ENCODE measurements at regions not wholly inside any gene's neighbourhood (a gene's known extent, or its start where the extent isn't known, plus 50 kb on each side); places are given as distances from the start of the nearest gene placed in this dataset.
"Not testable (repeated sequence)": the region's sequence is repeated elsewhere in the genome, so short reads cannot be mapped to it uniquely, and the experiment has no call there.

DNA sequence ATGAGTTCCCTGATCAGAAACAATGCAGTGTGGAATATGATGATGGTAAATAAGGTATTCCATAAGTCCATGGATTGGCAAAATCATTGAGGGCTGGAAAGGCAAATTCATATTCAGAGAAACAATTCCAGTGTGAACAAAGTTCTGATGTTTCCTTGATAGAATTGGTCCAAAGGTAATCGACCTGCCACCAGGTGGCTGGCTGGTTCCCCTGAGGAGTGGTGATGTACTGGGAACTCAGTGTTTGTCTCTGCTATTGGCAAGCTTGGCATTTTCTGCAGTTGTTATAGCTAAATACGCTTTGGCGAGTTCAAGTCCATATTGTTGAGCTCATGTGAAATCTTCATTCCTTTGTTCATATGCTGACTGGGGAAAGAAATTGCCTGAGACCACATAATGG lies 165.5 kb upstream of the PTGFR start:
- no peak overlapping the region for H3K27ac Mint-ChIP-seq
- H3K4me3 Mint-ChIP-seq = no peak overlapping the region
- no peak for DNase-seq
- H3K36me3 Mint-ChIP-seq (ENCODE audit: low read depth) = no peaks in the 10 kb centered on the region
- H3K27me3 Mint-ChIP-seq = peaks cover 20% of the 10 kb centered on the region
- no peaks in the 10 kb centered on the region for H3K4me1 Mint-ChIP-seq
- no peaks in the 10 kb centered on the region for H3K9me3 ChIP-seq (ENCODE audit: control insufficient read depth, low read length, poor library complexity, severe bottlenecking)
- ATAC-seq = no peak

DNA sequence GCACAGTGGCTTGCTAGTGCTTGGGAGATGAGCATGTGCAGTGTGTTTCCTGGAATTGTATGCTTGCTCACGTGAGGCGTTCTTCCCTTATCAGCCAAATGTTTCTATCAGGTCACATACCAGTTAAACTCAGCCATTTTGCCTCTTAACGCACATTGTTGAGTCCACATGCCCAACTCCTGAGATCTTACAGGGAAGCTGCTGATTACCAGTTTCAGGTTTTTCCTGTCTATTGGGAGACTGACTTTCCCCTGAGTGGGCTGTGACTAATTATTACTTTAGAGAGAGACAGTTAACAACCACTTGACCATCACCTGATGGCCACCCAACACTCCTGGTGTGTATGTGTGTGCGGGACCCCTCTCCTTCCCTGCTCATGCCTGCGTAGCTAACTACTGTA lies 161.3 kb upstream of the PTGFR start:
- Mint-ChIP-seq H3K36me3 (ENCODE audit: low read depth) (no peaks in the 10 kb centered on the region), H3K27me3 (peaks cover 28% of the 10 kb centered on the region), H3K4me3 (no peak overlapping the region), H3K27ac (no peak overlapping the region), H3K4me1 (no peaks in the 10 kb centered on the region)
- DNase-seq = no peak
- no peak for ATAC-seq
- H3K9me3 ChIP-seq (ENCODE audit: control insufficient read depth, low read length, poor library complexity, severe bottlenecking) = no peaks in the 10 kb centered on the region

DNA sequence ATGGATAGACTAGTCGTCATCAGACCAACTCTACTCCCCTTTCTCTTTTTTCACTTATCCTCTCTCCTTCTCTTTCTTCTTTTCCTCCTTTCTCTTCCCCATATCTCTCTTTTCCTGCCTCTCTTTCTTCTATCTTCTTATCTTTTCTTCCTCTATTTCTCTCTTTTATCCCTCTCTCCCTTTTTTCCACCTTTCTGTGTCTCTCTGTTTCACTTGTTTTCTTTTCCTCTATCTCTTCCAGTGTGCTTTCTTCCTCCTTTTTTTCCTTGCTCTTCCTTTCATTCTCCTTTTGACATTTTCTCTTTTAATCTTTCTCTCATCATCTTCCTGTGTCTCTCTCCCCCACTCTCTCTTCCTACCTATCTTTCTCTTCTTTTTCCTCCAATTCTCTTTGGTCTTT lies 159.0 kb upstream of the PTGFR start:
- Mint-ChIP-seq H3K27me3 (peaks cover 21% of the 10 kb centered on the region), H3K4me1 (no peaks in the 10 kb centered on the region), H3K4me3 (no peak overlapping the region), H3K36me3 (ENCODE audit: low read depth) (no peaks in the 10 kb centered on the region), H3K27ac (no peak overlapping the region)
- H3K9me3 ChIP-seq (ENCODE audit: control insufficient read depth, low read length, poor library complexity, severe bottlenecking) = no peaks in the 10 kb centered on the region
- DNase-seq (no peak), ATAC-seq (no peak)

DNA sequence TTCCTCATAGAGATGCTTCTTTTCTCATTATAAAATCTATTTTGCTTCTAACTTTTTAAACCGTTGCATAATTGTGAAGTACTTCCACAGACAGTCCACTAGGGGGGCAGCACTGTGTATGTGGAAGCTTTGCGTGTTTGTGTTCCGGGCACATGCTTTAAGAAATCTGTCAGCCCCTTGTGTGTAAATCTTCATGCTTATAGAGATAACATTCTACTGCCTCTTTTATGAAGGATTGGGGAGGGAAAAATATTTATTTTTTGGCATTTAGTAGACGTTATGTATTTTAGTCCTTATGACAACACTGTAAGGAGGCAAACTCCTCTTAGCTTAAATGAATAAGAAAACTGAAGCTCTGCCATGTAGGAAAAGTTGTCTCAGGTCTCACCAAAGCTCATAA lies 157.3 kb upstream of the PTGFR start:
- no peak for DNase-seq
- Mint-ChIP-seq H3K27ac (no peak overlapping the region), H3K27me3 (peaks cover 14% of the 10 kb centered on the region), H3K36me3 (ENCODE audit: low read depth) (no peaks in the 10 kb centered on the region), H3K4me1 (no peaks in the 10 kb centered on the region), H3K4me3 (no peak overlapping the region)
- H3K9me3 ChIP-seq (ENCODE audit: control insufficient read depth, low read length, poor library complexity, severe bottlenecking) = no peaks in the 10 kb centered on the region
- no peak for ATAC-seq

DNA sequence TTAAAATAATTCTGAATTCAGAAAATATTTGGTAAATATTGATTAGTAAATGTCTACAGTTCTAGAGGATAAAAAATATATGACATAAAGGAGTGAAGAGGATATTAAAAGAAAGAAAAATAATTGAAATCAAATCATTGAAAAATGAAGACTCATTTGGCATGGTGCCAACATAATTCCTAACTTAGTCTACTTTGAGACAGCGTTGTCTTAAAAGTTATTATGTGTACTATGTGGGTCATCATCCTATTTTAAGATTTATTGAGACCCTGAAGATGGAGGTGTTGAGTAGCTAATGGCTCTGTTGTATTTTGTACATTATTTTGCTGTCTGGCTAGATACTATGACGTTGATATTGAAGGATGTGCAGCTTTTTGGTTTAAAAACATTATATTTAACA lies 156.7 kb upstream of the PTGFR start:
- Mint-ChIP-seq H3K27ac (no peak overlapping the region), H3K27me3 (peaks cover 14% of the 10 kb centered on the region), H3K4me3 (no peak overlapping the region), H3K4me1 (no peaks in the 10 kb centered on the region), H3K36me3 (ENCODE audit: low read depth) (no peaks in the 10 kb centered on the region)
- DNase-seq (no peak), ATAC-seq (no peak)
- H3K9me3 ChIP-seq (ENCODE audit: control insufficient read depth, low read length, poor library complexity, severe bottlenecking) = no peaks in the 10 kb centered on the region

DNA sequence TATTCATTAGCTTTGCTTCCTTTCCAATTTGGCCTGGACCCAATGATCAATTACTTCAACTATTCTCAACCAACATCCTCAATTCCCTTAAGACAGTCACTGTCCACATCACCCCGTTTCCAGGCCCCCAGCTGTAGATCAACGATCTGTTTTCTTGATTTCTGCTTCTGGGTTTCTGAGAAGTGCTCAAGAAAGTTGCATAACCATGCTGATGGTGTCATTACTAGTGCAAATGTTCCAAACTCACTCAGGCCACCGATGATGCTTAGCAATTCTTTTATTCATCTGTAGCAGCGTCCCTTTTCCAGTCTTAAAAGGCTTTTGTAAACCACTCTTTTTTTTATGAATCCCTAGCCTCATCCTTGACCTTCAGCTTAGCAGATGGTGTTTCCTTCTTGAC lies 155.8 kb upstream of the PTGFR start:
- Mint-ChIP-seq H3K4me3 (no peak overlapping the region), H3K36me3 (ENCODE audit: low read depth) (no peaks in the 10 kb centered on the region), H3K27ac (no peak overlapping the region), H3K27me3 (peaks cover 8% of the 10 kb centered on the region), H3K4me1 (no peaks in the 10 kb centered on the region)
- ATAC-seq (no peak), DNase-seq (no peak)
- H3K9me3 ChIP-seq (ENCODE audit: control insufficient read depth, low read length, poor library complexity, severe bottlenecking) = no peaks in the 10 kb centered on the region

DNA sequence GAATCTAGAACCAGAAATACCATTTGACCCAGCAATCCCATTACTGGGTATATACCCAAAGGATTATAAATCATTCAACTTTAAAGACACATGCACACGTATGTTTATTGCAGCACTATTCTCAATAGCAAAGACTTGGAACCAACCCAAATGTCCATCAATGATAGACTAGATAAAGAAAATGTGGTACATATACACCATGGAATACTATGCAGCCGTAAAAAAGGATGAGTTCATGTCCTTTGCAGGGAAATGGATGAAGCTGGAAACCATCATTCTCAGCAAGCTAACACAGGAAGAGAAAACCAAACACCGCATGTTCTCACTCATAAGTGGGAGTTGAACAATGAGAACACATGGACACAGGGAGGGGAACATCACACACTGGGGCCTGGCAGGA lies 154.0 kb upstream of the PTGFR start:
- not testable (repeated sequence) for H3K27ac Mint-ChIP-seq; DNase-seq; H3K36me3 Mint-ChIP-seq (ENCODE audit: low read depth); H3K4me1 Mint-ChIP-seq; H3K27me3 Mint-ChIP-seq; ATAC-seq; H3K4me3 Mint-ChIP-seq; H3K9me3 ChIP-seq (ENCODE audit: control insufficient read depth, low read length, poor library complexity, severe bottlenecking)

DNA sequence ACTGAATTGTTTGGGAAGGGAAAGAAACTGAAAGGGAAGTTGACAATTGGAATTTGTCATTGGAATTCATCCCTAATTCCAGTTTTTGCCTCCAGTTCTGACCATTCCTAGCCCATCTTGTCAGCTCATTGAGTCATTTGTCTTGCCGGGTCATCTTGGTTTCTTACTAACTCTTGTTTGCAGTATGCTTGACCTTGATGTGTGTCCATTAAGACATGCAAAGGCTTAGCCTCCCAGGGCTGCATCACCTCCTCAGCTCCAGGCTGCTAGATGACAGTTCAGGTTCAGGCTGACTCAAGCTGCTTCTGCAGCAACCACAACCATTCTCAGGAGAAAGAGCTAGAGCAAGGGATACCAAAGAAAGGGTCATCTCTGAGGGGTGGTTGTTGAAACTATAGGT lies 151.3 kb upstream of the PTGFR start:
- no peak overlapping the region for H3K27ac Mint-ChIP-seq
- peaks cover 2% of the 10 kb centered on the region for H3K27me3 Mint-ChIP-seq

DNA sequence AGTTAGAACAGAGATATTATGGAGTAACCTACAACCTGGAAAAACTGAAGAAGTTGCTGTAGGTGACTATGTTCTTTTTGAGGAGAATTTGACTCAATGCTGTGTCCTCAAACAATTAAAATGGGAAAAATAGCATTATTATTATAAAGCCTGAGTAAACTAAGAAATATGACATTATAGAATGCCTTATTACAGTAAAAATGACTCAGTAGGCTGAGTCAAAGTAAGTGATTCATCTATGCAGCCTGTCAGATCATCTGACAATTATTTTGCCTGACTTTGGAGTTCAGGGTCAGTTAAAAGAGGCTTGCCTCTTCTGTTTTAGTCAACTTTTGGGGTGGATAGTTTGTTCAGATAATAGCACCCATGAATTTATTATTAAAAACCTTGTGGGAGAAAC lies 150.8 kb upstream of the PTGFR start:
- no peaks in the 10 kb centered on the region for H3K36me3 Mint-ChIP-seq (ENCODE audit: low read depth)
- H3K27ac Mint-ChIP-seq = no peak overlapping the region
- no peak for DNase-seq
- H3K9me3 ChIP-seq (ENCODE audit: control insufficient read depth, low read length, poor library complexity, severe bottlenecking) = no peaks in the 10 kb centered on the region
- H3K4me1 Mint-ChIP-seq = no peaks in the 10 kb centered on the region
- ATAC-seq = no peak
- H3K27me3 Mint-ChIP-seq = peaks cover 6% of the 10 kb centered on the region
- no peak overlapping the region for H3K4me3 Mint-ChIP-seq

More for the DNA sequence above, 151.3 kb upstream of the PTGFR start:
- no peaks in the 10 kb centered on the region for H3K9me3 ChIP-seq (ENCODE audit: control insufficient read depth, low read length, poor library complexity, severe bottlenecking)
- H3K4me1 Mint-ChIP-seq = no peaks in the 10 kb centered on the region
- H3K4me3 Mint-ChIP-seq = no peak overlapping the region
- H3K36me3 Mint-ChIP-seq (ENCODE audit: low read depth) = no peaks in the 10 kb centered on the region
- no peak for DNase-seq
- no peak for ATAC-seq

DNA sequence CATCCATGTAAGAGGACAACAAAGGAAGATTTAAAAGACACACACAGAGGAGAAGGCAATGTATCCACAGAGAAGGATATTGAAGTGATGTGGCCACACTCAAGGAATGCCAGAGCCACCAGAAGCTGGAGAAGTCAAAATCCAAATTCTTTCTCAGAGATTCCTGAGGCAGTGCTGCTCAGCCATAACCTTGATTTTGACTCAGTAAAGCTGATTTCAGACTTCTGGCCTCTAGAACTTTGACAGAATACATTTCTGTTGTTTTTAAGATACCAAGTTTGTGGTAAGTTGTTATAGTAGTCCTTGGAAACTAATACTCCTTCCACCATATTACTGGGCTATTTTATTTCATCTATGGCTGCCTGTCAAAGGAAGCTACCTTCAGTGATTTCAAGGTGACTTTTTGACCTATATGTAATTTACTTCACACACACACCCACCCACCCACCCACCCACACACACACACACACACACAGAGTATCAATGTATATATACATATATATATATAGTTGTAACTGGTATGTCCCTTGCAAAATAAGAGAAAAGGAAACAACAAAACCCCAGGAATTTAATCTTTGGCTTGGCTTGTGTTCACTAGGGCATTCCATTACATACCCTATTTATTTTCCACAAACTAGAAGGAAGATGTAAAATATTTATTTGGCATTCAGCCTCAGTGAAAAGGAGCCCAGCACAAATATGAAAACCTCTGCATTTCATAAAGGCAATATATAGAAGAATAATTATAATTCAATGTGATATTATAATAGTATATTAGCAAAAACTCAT lies 142.1 kb upstream of the PTGFR start:
- H3K27me3 Mint-ChIP-seq = peaks cover 11% of the 10 kb centered on the region
- no peaks in the 10 kb centered on the region for H3K9me3 ChIP-seq (ENCODE audit: control insufficient read depth, low read length, poor library complexity, severe bottlenecking)
- no peaks in the 10 kb centered on the region for H3K4me1 Mint-ChIP-seq
- H3K27ac Mint-ChIP-seq = no peak overlapping the region
- H3K36me3 Mint-ChIP-seq (ENCODE audit: low read depth) = no peaks in the 10 kb centered on the region
- no peak for DNase-seq
- ATAC-seq = no peak
- no peak overlapping the region for H3K4me3 Mint-ChIP-seq

DNA sequence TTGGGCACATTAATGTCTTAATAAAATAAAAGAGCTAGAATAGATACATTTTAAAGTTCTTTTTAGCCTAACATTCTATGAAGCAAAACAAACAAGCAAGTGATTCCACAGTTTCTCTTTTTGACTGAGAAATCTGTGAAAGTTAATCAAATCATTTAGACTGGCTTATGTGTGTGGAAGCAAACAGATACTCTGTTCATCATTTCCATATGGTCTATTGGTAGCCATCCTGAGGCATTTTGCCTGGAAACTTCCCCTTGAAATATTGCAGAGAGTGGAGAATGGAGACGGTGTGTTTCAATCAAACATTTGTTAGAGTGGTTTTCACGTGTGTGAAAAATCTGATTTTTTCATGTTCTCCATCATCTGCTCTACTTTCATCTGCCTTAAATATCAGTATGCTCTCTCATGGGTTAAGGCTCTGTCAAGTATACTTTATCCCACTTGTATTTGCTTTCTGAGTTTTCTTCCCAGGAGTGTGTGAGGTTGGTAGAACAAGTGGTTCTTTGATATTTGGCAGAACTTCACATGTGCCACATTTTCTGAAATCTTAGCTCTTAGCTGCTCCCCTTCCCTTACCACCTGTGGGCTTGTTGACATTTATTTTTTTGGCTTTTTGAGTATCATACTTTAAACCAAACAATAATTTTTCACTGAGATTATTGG lies 139.1 kb upstream of the PTGFR start:
- ATAC-seq (no peak), DNase-seq (no peak)
- Mint-ChIP-seq H3K4me3 (no peak overlapping the region), H3K36me3 (ENCODE audit: low read depth) (no peaks in the 10 kb centered on the region), H3K27ac (no peak overlapping the region), H3K4me1 (no peaks in the 10 kb centered on the region), H3K27me3 (peaks cover 5% of the 10 kb centered on the region)
- no peaks in the 10 kb centered on the region for H3K9me3 ChIP-seq (ENCODE audit: control insufficient read depth, low read length, poor library complexity, severe bottlenecking)

DNA sequence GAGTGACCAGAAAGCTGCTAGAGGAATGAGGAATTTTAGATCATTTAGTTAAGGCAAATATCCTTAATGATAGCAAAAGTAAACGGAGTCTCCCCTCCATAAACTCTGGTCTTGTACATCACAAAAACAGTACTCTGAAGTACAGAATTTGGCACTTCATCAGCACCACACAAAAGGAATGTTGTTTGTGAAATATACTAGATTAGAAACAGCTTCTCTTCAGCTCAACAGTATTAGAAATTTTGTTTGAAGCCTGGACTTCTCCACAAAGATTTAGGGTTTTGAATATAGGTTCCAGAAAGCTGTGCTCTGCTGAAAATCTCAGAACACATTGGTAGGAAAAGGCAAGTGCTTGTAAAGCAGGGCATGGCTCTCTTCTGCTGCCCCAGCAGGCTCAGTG lies 135.1 kb upstream of the PTGFR start:
- H3K27ac Mint-ChIP-seq = no peak overlapping the region
- no peaks in the 10 kb centered on the region for H3K4me1 Mint-ChIP-seq
- peaks cover 18% of the 10 kb centered on the region for H3K27me3 Mint-ChIP-seq
- ATAC-seq = no peak
- no peak for DNase-seq
- H3K36me3 Mint-ChIP-seq (ENCODE audit: low read depth) = no peaks in the 10 kb centered on the region
- H3K9me3 ChIP-seq (ENCODE audit: control insufficient read depth, low read length, poor library complexity, severe bottlenecking) = no peaks in the 10 kb centered on the region
- no peak overlapping the region for H3K4me3 Mint-ChIP-seq

DNA sequence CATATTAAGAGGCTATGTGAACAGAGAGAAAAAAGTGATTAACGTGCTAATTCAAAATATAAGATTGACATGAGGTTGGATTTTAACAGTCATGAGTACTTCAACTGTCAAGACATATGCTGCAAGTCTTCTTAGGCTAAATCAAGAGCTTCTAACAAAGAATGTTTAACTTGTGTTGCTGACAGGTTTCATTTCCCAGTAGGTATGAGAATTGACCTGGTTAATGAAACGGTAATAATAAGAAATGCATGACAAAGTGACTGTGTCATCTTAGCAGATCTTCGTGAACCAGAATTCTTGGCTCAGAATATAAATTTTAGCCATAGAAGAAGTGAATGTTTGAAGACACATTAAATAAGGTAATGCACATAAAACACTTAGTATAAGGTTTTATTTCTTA lies 132.6 kb upstream of the PTGFR start:
- Mint-ChIP-seq H3K36me3 (ENCODE audit: low read depth) (no peaks in the 10 kb centered on the region), H3K4me3 (no peak overlapping the region), H3K27ac (no peak overlapping the region), H3K27me3 (peaks cover 13% of the 10 kb centered on the region), H3K4me1 (no peaks in the 10 kb centered on the region)
- no peaks in the 10 kb centered on the region for H3K9me3 ChIP-seq (ENCODE audit: control insufficient read depth, low read length, poor library complexity, severe bottlenecking)
- ATAC-seq = no peak
- no peak for DNase-seq

DNA sequence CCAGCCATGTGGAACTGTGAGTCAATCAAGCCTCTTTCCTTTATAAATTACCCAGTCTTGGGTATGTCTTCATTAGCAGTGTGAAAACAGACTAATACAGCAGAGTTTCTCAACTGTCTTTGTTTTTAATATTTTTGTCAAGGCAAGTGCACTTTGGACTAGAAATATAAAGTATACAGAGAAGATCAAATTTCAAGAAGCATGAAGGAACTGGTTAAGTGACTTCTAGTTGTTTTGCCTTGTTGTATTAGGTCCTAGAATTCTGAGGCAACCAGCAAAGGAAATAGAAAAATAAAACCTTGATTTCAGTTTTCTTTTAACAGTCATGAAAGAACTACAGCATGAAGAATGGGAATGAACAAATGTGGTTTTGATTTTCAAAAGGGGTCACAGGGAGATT lies 131.1 kb upstream of the PTGFR start:
- no peak for DNase-seq
- no peaks in the 10 kb centered on the region for H3K4me1 Mint-ChIP-seq

More for the DNA sequence above, 131.1 kb upstream of the PTGFR start:
- Mint-ChIP-seq H3K36me3 (ENCODE audit: low read depth) (no peaks in the 10 kb centered on the region), H3K4me3 (no peak overlapping the region), H3K27me3 (peaks cover 13% of the 10 kb centered on the region), H3K27ac (no peak overlapping the region)
- ATAC-seq = no peak
- no peaks in the 10 kb centered on the region for H3K9me3 ChIP-seq (ENCODE audit: control insufficient read depth, low read length, poor library complexity, severe bottlenecking)
